ENCODE measurements at regions not wholly inside any gene's neighbourhood (a gene's known extent, or its start where the extent isn't known, plus 50 kb on each side); places are given as distances from the start of the nearest gene placed in this dataset.

- Histone ChIP-seq H3K36me3 (no peaks in the 10 kb centered on the region), H3K9me3 (peaks cover 0 to 10% (median 0%) of the 10 kb centered on the region in 3 donors), H3K4me3 (no peak overlapping the region), H3K4me1 (no peaks in the 10 kb centered on the region), H3K27me3 (peaks cover 14% of the 10 kb centered on the region), H3K27ac (no peak overlapping the region)
- no peak for ATAC-seq
- WGBS, 2 donors (ENCODE audit: low coverage in 1 of 2): 90% methylated on average over 3 of the region's 3 CpGs; no CpG with 5 or more reads in 1 of the 2 donors
- TF ChIP-seq POLR2A (IDR thresholded peaks at IDR 0.05) (no peak), EP300 (IDR thresholded peaks at IDR 0.05) (no peak), POLR2AphosphoS5 (IDR thresholded peaks at IDR 0.05) (no peak), CTCF (IDR thresholded peaks at IDR 0.05) (no peak)
Measured at GRCh38 chr2:120404274-120404673, 58.3 kb downstream of the INHBB start.

GRCh38 chr2:120404941-120405758 lies 59.2 kb downstream of the INHBB start:
- Histone ChIP-seq H3K4me3 (no peak overlapping the region), H3K27ac (no peak overlapping the region), H3K4me1 (no peaks in the 10 kb centered on the region), H3K27me3 (peaks cover 6% of the 10 kb centered on the region), H3K36me3 (no peaks in the 10 kb centered on the region), H3K9me3 (peaks cover 0 to 17% (median 0%) of the 10 kb centered on the region in 3 donors)
- ATAC-seq: no peak
- 77 to 91% methylated on average over 7 to 9 of the region's 19 CpGs for WGBS, 2 donors (ENCODE audit: low coverage in 1 of 2)
- TF ChIP-seq CTCF (IDR thresholded peaks at IDR 0.05) (no peak), POLR2AphosphoS5 (IDR thresholded peaks at IDR 0.05) (no peak), POLR2A (IDR thresholded peaks at IDR 0.05) (no peak), EP300 (IDR thresholded peaks at IDR 0.05) (no peak)

- 70% methylated on average over 2 of the region's 5 CpGs; no CpG with 5 or more reads in 1 of the 2 donors for WGBS, 2 donors (ENCODE audit: low coverage in 1 of 2)
Measured at GRCh38 chr2:120405759-120406099, 59.8 kb downstream of the INHBB start.

GRCh38 chr2:120406566-120406965 lies 60.6 kb downstream of the INHBB start:
- Histone ChIP-seq H3K36me3 (no peaks in the 10 kb centered on the region), H3K9me3 (peaks cover 0 to 30% (median 0%) of the 10 kb centered on the region in 3 donors), H3K27ac (no peak overlapping the region), H3K4me1 (no peaks in the 10 kb centered on the region), H3K4me3 (no peak overlapping the region), H3K27me3 (no peaks in the 10 kb centered on the region)
- TF ChIP-seq EP300 (IDR thresholded peaks at IDR 0.05) (no peak), POLR2AphosphoS5 (IDR thresholded peaks at IDR 0.05) (no peak), POLR2A (IDR thresholded peaks at IDR 0.05) (no peak), CTCF (IDR thresholded peaks at IDR 0.05) (no peak)
- WGBS, 2 donors (ENCODE audit: low coverage in 1 of 2): 69 to 86% methylated on average over 7 to 8 of the region's 9 CpGs
- ATAC-seq: no peak

More at GRCh38 chr2:120405759-120406099, 59.8 kb downstream of the INHBB start:
- H3K4me1 ChIP-seq: no peaks in the 10 kb centered on the region
- peaks cover 2% of the 10 kb centered on the region for H3K27me3 ChIP-seq
- TF ChIP-seq POLR2AphosphoS5 (IDR thresholded peaks at IDR 0.05) (no peak), POLR2A (IDR thresholded peaks at IDR 0.05) (no peak), CTCF (IDR thresholded peaks at IDR 0.05) (no peak), EP300 (IDR thresholded peaks at IDR 0.05) (no peak)
- no peaks in the 10 kb centered on the region for H3K36me3 ChIP-seq
- no peak overlapping the region for H3K27ac ChIP-seq
- ATAC-seq: no peak
- H3K4me3 ChIP-seq: no peak overlapping the region
- H3K9me3 ChIP-seq: peaks cover 0 to 22% (median 0%) of the 10 kb centered on the region in 3 donors

GRCh38 chr2:120410487-120410886 lies 64.6 kb downstream of the INHBB start:
- Histone ChIP-seq H3K4me1 (no peaks in the 10 kb centered on the region), H3K27me3 (no peaks in the 10 kb centered on the region), H3K27ac (no peak overlapping the region), H3K36me3 (no peaks in the 10 kb centered on the region), H3K4me3 (no peak overlapping the region), H3K9me3 (peaks cover 0 to 35% (median 0%) of the 10 kb centered on the region in 3 donors)
- WGBS, 2 donors (ENCODE audit: low coverage in 1 of 2): 85 to 100% methylated on average over 2 to 3 of the region's 3 CpGs
- TF ChIP-seq POLR2AphosphoS5 (IDR thresholded peaks at IDR 0.05) (no peak), POLR2A (IDR thresholded peaks at IDR 0.05) (no peak), EP300 (IDR thresholded peaks at IDR 0.05) (no peak), CTCF (IDR thresholded peaks at IDR 0.05) (no peak)
- ATAC-seq: no peak

All from gastroesophageal sphincter (tissue), 4 donors.